CD4-positive, alpha-beta T cell treated with Interleukin-17A for 4 hours (primary cell): ENCODE measurements at regions not wholly inside any gene's neighbourhood (a gene's known extent, or its start where the extent isn't known, plus 50 kb on each side); places are given as distances from the start of the nearest gene placed in this dataset.

Source experiments
- DNase-seq: peaks from one replicate; pipeline ENCODE4 v3.0.0-alpha.2; 2020; ENCODE audit warnings: mixed read lengths

DNA sequence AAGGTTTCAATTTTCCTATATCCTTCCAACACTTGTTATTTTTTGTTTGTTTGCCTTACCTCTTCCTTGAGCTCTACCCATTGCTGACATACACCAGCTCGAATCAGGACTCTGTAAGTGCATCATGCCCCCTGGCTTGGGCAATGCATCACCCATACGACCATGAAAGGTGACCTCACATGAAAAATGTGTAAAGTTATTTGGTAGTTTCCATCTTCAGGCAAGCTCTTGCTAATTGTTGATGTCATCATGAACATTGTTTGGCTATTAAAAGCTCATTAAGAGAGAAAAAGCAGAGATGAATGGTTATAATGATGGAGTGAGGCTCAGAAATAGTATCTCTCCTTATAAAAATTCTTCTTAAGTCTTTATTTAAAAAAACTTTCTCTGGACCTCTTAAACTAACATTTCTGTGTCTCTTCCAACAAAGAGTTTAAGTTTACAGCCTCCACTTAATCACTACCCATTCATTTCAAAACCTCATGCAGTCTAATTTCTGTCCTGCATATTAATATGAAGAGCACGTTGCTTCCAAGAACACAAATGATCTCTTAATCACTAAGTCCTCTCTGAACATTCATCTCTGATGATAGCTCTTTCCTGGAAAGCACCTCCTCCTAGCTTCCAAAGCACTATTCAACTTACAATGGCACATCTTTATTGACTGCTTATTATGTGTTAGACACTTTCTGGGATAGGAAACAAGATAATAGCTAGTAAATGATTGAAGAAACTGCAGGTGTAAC lies 236.3 kb downstream of the NFKBIZ start:
- no peak for DNase-seq

GRCh38 chr3:102087236-102087635 lies 237.9 kb downstream of the NFKBIZ start:
- DNase-seq = no peak

DNA sequence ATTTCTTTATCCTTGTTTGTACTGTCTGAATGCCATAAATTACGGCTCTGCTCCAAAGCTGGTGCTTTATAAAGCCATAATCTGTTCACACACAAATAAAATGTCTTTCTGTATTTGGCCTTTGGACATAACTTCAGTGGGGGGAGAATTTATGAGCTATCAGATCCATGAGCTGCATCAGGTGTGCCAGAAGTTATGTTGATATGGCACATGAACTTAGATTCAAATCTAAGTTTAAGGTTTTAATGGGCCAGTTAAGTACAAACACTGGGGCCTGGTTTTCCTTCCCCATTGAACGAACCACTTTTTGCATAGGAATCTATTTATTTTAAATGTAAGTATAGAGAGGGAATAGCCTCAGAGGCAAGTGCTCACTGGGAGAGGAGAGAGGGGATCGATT lies 239.9 kb downstream of the NFKBIZ start:
- no peak for DNase-seq

DNA sequence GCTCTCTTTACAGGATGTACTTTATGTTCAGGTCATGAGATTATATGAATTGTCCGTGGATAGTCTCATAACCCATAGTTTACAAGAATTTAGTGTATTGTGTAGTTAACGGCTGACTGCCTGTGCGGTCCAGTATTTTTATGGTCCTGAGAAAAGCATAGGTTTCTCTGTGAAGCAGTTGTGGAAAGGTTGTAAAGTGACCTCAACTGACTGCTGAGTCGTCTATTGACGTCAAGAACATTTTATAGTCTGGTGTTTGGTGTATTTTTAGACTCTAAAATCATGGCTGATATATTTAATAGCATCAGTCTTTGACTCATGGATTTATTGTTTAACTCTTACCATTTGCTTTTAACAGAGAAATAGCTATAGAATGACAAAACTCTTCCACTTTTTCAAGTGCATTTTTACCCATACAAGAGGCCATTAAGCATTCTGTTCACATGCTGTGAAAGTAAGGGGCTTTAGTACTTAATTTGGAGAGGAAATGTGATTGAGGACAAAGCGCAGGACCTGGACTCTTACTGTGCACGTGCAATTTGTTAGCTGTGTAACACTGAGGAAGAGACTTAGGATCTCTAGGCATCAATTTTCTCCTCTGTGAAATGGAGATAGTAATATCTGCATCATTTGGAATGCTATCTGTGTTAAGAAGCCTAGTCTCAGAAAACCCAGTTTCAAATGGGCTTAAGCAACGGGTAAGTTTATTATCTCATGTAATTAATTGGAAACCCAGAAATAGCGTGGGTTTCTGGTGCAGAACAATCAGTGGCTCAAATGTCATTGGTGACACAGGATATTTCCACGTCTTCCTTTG lies 240.8 kb downstream of the NFKBIZ start:
- DNase-seq = no peak

- no peak for DNase-seq
Observed at GRCh38 chr3:102090721-102091045, 241.4 kb downstream of the NFKBIZ start.

- no peak for DNase-seq
Observed at GRCh38 chr3:102091358-102091757, 242.0 kb downstream of the NFKBIZ start.

DNA sequence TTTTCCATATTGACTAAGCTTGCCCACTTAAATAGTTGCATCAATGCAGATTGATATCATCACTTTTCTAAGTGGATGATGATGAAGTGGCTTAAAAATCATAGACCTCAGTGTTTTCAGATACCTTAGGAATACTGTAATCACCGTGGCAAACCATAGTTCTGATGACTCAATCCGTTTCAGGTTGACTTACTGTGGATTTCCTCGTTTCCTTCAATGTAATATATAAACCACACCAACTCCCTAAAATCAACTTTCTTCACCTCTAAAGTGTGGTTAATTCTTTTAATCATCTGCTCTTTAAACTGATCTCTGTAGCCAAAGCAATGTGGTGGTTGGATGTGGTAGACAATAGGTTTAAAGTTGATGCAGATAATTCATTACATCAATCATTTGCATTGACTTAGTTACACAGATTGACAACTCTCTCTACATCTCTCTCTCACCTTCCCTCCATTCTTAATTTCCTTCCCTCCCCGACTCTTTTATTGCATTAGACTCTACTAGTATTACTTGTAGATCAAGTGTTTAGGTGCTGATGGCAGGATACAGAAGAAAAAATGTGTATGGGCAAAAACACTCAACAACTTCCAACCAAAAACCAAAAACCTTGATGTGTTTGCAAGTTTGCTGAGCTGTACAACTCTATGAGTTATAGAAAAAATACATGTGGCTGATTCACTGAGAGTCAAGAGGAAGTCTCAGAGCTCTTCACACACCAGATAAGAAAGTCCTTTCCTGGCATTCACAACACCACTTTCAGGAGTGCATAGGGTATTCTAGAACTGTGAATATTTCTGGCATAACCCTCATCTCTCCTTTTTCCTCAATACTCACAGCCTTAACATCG lies 243.5 kb downstream of the NFKBIZ start:
- no peak for DNase-seq

GRCh38 chr3:102094506-102094905 lies 245.2 kb downstream of the NFKBIZ start:
- no peak for DNase-seq

- no peak for DNase-seq
Observed at GRCh38 chr3:102095383-102095782, 246.1 kb downstream of the NFKBIZ start.

GRCh38 chr3:102096066-102096465 lies 246.8 kb downstream of the NFKBIZ start:
- no peak for DNase-seq

DNA sequence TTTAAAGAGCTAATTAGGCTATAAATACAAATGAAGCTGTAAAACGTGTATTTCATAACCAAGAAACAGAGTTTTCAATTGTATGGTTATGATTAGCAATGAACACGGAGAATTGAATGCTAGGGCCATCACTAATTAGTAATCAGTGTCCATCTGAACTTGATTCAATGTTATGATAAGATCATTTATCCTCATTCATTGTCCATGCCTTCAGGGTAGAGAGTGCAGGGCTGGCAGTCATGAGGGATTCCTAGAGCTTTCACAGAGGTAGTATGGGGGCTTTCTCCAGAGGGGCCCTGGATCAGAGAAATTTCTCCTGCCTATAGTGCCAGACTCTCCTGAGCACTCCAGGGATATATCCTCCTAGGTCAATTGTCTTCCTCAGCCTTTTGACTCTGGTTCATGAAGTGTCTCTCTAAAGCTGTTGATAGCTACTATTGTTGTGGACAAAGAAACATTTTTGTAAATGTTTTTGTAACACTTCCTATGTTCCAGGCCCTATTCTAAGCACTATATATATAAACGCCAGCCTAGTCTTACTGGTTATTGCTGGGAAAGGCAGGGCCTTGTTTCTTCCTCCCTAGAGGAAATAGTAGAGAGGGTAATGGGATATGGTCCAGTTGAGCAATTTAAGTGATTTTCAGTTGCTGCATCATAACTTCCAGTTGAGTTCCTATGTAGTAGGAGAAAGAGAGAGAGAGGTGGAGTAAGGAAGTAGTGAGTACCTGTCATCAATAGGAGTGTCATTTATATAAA lies 249.0 kb downstream of the NFKBIZ start:
- DNase-seq = no peak

GRCh38 chr3:102099913-102100312 lies 250.6 kb downstream of the NFKBIZ start:
- DNase-seq = no peak

- DNase-seq = no peak
Observed at GRCh38 chr3:102102394-102102793, 253.1 kb downstream of the NFKBIZ start.

DNA sequence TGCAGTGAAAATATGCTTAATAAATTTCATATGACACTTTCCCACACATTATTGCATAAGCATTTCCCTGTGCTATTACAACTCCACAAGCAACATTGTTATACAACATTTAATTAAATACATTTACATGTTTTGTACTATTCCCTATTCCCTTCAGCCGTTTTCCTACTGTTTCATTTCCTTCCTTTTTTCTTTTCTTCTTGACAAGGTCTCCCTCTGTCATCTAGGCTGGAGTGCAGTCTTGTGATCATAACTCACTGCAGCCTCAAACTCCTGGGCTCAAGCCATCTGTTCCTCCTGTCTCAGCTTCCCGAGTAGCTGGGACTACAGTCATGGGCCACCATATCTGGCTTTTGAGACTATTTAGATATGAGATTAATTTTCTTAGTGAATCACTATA lies 254.7 kb downstream of the NFKBIZ start:
- DNase-seq = no peak

- DNase-seq = no peak
Observed at GRCh38 chr3:102105193-102105592, 255.9 kb downstream of the NFKBIZ start.

- peak; percentile 61 for DNase-seq
Observed at GRCh38 chr3:102106416-102107097, 257.2 kb downstream of the NFKBIZ start.

- DNase-seq = no peak
Observed at GRCh38 chr3:102112704-102113230, 263.5 kb downstream of the NFKBIZ start.

- peak; percentile 10 for DNase-seq
Observed at GRCh38 chr3:102113421-102114041, 264.2 kb downstream of the NFKBIZ start.

GRCh38 chr3:102114264-102114979 lies 265.1 kb downstream of the NFKBIZ start:
- DNase-seq = peak; percentile 62

- no peak for DNase-seq
Observed at GRCh38 chr3:102122527-102122926, 273.2 kb downstream of the NFKBIZ start.
